ENCODE measurements at regions not wholly inside any gene's neighbourhood (a gene's known extent, or its start where the extent isn't known, plus 50 kb on each side); places are given as distances from the start of the nearest gene placed in this dataset.

- H3K9me3 Mint-ChIP-seq (ENCODE audit: unreplicated experiment) = no peaks in the 10 kb centered on the region
- no peaks in the 10 kb centered on the region for H3K27me3 Mint-ChIP-seq (ENCODE audit: unreplicated experiment)
- no peaks in the 10 kb centered on the region for H3K36me3 Mint-ChIP-seq (ENCODE audit: unreplicated experiment)
Observed at GRCh38 chr9:89771205-89771604, 166.4 kb downstream of the GADD45G start.

DNA sequence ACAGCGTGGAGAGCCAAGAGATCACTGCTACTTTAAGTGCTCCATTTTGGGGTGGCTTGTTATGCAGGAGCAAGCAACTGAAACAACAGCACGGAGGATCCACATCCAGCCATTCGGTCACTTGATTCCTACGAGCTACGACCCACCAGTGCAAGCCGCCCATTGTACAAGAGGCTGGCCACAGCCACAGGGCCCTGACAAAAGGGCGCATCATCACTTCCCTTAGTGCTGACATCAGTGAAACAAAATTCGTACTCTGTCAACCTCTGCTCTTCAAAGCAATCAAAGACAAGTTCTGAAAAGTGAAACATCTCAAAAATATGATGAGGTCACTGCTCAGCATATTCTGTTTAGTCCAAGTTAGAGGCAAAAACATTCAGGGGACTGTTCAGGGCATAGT, 168.4 kb downstream of the GADD45G start:
- Mint-ChIP-seq H3K27me3 (ENCODE audit: unreplicated experiment) (no peaks in the 10 kb centered on the region), H3K27ac (ENCODE audit: unreplicated experiment) (no peak overlapping the region), H3K36me3 (ENCODE audit: unreplicated experiment) (no peaks in the 10 kb centered on the region), H3K4me3 (ENCODE audit: unreplicated experiment) (no peak overlapping the region), H3K4me1 (ENCODE audit: unreplicated experiment) (no peaks in the 10 kb centered on the region), H3K9me3 (ENCODE audit: unreplicated experiment) (no peaks in the 10 kb centered on the region)
- DNase-seq (ENCODE audit: extremely low spot score, unreplicated experiment) = no peak
- TF ChIP-seq CTCF (IDR thresholded peaks at IDR 0.05) = no peak

More at GRCh38 chr9:89771205-89771604, 166.4 kb downstream of the GADD45G start:
- DNase-seq (ENCODE audit: extremely low spot score, unreplicated experiment) = no peak
- H3K4me3 Mint-ChIP-seq (ENCODE audit: unreplicated experiment) = no peak overlapping the region
- TF ChIP-seq CTCF (IDR thresholded peaks at IDR 0.05) = no peak
- no peak overlapping the region for H3K27ac Mint-ChIP-seq (ENCODE audit: unreplicated experiment)
- no peaks in the 10 kb centered on the region for H3K4me1 Mint-ChIP-seq (ENCODE audit: unreplicated experiment)

DNA sequence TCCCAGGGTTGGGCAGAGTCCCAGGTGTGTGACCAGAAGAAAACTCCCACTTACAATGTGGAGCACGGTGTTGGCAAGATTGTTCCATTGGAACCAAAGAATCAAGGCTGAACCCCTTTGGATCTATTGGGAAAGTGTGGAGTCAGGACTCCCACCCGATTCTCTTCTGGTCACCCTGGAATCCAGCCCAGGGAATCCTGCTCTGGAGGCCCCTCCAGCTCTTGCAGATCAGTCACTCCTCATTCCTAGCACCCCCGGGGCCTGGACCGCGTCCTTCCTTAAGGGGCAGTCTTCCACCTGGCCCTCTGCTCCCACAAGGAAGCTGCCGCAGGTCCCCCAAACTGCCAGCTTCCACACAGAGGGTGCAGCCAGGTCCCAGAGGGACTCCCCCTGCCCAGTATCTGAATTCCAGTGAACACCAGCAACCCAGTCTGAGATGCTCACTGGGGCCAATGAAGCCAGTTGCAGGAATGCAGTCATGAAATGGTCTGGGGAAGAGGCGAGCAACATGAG, 170.1 kb downstream of the GADD45G start:
- no peak for DNase-seq (ENCODE audit: extremely low spot score, unreplicated experiment)
- H3K27ac Mint-ChIP-seq (ENCODE audit: unreplicated experiment) = no peak overlapping the region
- no peaks in the 10 kb centered on the region for H3K36me3 Mint-ChIP-seq (ENCODE audit: unreplicated experiment)
- H3K4me1 Mint-ChIP-seq (ENCODE audit: unreplicated experiment) = no peaks in the 10 kb centered on the region
- no peaks in the 10 kb centered on the region for H3K27me3 Mint-ChIP-seq (ENCODE audit: unreplicated experiment)
- H3K4me3 Mint-ChIP-seq (ENCODE audit: unreplicated experiment) = no peak overlapping the region
- no peaks in the 10 kb centered on the region for H3K9me3 Mint-ChIP-seq (ENCODE audit: unreplicated experiment)
- TF ChIP-seq CTCF (IDR thresholded peaks at IDR 0.05) = no peak

GRCh38 chr9:89775641-89776040, 170.8 kb downstream of the GADD45G start:
- peaks cover 3% of the 10 kb centered on the region for H3K27me3 Mint-ChIP-seq (ENCODE audit: unreplicated experiment)
- H3K9me3 Mint-ChIP-seq (ENCODE audit: unreplicated experiment) = no peaks in the 10 kb centered on the region
- TF ChIP-seq CTCF (IDR thresholded peaks at IDR 0.05) = no peak
- no peak for DNase-seq (ENCODE audit: extremely low spot score, unreplicated experiment)
- H3K36me3 Mint-ChIP-seq (ENCODE audit: unreplicated experiment) = no peaks in the 10 kb centered on the region
- no peak overlapping the region for H3K4me3 Mint-ChIP-seq (ENCODE audit: unreplicated experiment)
- H3K27ac Mint-ChIP-seq (ENCODE audit: unreplicated experiment) = no peak overlapping the region
- H3K4me1 Mint-ChIP-seq (ENCODE audit: unreplicated experiment) = no peaks in the 10 kb centered on the region

GRCh38 chr9:89776795-89777525, 172.1 kb downstream of the GADD45G start:
- Mint-ChIP-seq H3K27me3 (ENCODE audit: unreplicated experiment) (peaks cover 3% of the 10 kb centered on the region), H3K4me1 (ENCODE audit: unreplicated experiment) (no peaks in the 10 kb centered on the region), H3K9me3 (ENCODE audit: unreplicated experiment) (no peaks in the 10 kb centered on the region)

More at GRCh38 chr9:89776795-89777525, 172.1 kb downstream of the GADD45G start:
- no peak overlapping the region for H3K27ac Mint-ChIP-seq (ENCODE audit: unreplicated experiment)
- H3K36me3 Mint-ChIP-seq (ENCODE audit: unreplicated experiment) = no peaks in the 10 kb centered on the region
- H3K4me3 Mint-ChIP-seq (ENCODE audit: unreplicated experiment) = no peak overlapping the region
- TF ChIP-seq CTCF (IDR thresholded peaks at IDR 0.05) = no peak
- DNase-seq (ENCODE audit: extremely low spot score, unreplicated experiment) = no peak
